Right ventricle myocardium superior (tissue), 1 donor: ENCODE measurements at regions not wholly inside any gene's neighbourhood (a gene's known extent, or its start where the extent isn't known, plus 50 kb on each side); places are given as distances from the start of the nearest gene placed in this dataset.
"Not testable (repeated sequence)": the region's sequence is repeated elsewhere in the genome, so short reads cannot be mapped to it uniquely, and the experiment has no call there.

Source experiments
- ATAC-seq: fragments of 200-7000 bp; cut with Tn5 transposase; one replicate; pipeline ENCODE4 v1.9.1; 2020; ENCODE audit warnings: mild to moderate bottlenecking; ENCODE audit not compliant: poor library complexity
- DNase-seq: peaks from one replicate; pipeline ENCODE4 v3.0.0-alpha.2; 2020
- intact Hi-C: fragments of 100-400 bp; cut with DNase I; formaldehyde crosslinking; loops from one replicate; pipeline ENCODE4 v1.11.2; 2022
- donor health status: DM: no; HTN: yes; CAD: no; lungs with severe emphysema.

DNA sequence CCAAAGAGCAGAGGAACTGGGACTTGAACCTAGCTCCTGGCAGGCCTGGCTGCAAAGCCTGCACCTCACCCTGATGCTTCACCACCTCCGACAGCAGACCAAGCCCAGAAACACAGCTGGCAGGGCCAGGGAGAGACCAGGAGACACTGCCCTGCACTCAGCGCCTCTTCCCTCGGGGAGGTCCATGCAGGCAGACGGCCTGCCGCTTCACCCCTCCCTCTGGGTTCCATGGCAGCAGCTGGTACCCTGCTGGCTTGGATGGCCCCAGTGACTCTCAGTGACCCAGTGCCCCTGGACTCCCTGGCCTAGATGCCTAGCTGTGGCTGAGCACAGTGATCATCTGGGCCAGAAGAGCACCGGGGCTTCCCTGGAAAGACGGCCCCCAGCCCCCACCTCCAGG lies 65.3 kb upstream of the TARDBP start:
- intact Hi-C loops = no loop called here
- DNase-seq (no peak), ATAC-seq (no peak)

DNA sequence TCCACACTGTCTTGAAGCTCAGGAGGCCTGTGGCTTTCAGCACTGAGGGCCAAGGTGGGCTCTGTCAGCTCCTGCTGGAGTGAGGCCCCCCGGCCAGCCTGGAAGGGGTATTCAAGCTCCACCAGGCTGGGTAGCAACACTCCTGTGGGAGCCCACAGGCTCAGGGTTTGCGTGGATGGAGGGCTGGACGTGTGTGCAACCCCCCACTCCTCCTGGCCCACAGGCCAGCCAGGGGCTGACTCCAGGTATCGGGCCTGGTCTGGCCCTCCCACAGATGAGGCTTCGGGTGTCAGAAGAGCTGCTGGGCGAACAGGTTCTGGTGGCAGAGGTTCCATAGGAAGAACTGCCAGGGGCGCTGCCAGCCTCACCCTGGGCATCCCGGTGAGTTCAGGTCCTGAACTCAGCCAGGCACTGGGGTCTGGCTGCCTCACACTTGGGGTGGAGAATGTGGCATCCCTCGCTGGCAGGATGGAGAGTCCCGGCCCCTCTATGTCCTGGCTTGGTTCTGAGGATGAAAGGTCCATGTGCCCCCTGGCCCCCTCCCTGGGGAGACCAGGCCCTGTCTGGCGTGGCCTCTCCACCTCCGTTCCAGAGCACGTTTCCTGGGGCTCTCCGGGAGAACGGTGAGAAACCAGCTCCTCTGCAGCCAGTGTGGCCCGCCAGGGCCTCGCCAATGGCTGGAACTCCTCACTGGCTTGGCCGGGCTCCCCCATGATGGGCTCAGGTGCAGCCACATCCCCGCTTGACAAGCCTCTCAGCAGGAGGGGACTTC lies 64.6 kb upstream of the TARDBP start:
- intact Hi-C loops = no loop called here

DNA sequence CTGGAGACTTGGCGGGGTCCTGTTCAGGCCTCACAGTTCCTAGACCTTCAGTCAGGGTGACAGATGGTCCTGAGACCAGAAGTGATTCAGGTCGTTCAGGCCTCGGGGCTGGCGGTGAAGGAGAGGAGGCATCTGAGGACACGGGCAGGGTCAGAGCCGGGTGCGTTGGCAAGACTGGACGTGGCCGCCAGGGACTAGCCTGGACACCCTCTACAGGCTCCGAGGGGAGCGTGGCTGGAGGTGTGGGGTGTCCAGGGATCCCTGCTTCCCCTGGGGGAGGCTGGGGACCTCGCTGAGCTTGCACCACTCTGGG lies 64.0 kb upstream of the TARDBP start:
- intact Hi-C loops = no loop called here
- DNase-seq = no peak
- ATAC-seq = no peak

More for the DNA sequence above, 64.6 kb upstream of the TARDBP start:
- no peak for DNase-seq
- ATAC-seq = no peak

DNA sequence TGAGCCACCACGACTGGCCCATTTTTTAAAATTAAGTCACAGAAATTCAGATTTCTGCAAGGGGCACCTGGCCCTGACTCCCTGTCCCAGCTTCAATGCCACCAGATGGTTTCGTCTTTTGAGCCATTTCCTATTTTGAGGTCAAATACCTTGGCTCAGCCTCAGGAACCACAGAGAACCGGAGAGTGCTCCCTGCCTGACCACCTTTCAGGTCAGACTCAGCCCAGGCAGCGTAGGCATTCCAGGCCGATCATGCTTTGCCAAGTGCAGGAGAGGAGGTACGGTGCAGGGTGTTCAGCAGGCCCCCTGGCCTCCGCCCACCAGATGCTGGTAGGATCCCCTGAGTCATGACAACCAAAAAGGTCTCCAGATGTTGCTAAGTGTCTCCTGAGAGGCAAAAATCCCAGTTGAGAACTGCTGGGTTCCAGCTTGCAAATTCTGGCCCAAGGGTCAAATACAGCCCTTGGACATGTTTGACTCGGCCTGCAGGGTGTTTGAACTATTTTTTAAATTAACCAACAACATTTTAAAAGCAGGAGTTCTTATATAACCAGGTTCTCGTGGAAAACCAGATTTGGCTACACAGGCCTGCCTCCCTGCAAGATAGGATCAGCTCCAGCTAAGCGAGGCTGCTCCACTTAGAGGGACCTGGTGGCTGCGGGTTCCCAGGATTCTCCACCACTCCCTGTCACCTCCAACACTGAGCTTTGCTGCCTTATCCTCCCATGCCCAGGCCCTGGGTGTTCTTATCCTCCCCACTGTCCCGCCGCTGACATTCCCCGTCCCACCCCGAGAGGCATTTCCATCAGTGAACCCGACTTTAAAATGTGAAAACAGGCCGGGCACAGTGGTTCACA lies 61.9 kb upstream of the TARDBP start:
- intact Hi-C loops = no loop called here
- DNase-seq (no peak), ATAC-seq (peak; percentile 53)

DNA sequence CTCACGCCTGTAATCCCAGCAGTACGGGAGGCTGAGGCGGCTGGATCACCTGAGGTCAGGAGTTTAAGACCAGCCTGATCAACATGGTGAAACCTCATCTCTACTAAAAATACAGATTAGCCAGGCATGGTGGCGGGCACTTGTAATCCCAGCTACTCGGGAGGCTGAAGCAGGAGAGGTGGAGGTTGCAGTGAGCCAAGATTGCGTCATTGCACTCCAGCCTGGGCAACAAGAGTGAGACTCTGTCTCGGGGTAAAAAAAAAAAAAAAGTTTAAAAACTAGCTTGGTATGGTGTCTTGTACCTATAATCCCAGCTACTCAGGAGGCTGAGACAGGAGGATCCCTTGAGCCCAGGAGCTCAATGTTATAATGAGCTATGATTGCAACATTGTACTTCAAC lies 61.2 kb upstream of the TARDBP start:
- intact Hi-C loops, DNase-seq, ATAC-seq: not testable (repeated sequence)

DNA sequence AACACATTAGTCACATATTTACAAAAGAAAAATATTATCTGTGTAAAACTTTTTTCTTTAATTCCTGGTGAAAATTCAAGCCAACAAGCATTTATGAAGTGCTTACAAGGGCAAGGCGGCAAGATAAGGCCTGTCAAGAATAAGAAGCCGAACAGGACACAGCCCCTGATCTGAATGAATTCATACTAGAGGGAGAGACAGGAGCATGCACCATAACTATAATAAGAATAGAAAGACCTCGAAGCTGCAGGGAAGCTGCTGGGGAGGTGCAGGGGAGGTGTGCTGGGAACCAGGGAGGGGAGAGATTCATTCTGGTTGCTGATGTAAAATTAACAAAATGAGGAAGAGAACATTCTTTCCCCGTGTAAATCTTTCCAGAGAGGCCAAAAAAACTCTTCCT lies 60.5 kb upstream of the TARDBP start:
- ATAC-seq (no peak), DNase-seq (no peak)
- intact Hi-C loops = no loop called here

DNA sequence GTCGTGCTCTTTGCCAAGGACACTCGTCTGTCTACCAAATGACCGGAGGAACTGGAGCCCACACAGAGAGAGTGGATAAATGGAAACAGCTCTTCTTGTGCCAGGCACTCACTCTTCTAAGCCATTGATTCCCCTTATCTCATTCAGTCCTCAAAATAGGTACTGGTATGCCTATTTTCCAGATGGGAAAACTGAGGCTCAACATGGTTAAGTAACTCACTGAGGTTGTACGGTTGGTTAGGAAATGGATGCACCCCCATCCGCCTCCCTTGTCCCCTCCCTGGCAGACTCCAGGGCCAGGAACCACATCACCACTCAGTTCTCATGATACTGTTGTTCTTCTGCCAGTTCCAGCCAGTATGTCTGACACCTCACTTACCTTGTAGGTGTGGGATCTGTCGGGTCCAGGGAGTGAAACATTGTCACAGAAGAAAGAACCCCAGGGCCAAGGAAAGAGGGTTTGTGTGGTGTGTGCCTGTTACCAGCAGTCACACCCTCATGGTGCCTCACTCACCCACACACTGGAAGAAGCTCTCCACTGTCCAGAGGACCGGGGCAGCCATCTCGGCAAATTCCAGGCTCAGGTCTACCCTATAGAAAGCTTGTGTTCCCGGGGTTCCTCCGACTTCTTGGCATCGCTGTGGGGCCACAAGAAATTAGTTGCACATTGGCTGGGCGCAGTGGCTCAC lies 58.8 kb upstream of the TARDBP start:
- ATAC-seq = no peak
- intact Hi-C loops = no loop called here
- DNase-seq = no peak

DNA sequence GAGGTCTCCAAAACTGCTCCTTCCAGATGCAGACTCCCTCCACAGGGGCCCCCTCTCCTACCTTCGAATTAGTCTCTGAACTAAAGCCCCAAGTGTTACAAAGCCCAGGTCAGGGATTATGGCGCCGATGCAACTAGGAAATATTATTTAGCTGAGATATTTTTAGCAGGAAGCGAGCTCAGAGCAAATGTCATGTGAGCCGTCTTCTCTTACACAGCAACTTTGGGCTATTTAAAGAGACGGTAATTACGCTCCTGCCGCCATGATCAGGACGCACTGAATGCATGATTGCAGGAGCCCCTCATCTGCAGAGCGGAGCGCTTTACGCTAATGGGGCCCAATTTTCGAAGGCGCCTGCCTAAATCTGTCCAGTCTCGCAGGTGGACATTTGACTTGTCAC lies 55.3 kb upstream of the TARDBP start:
- ATAC-seq (peak; percentile 49), DNase-seq (no peak)
- intact Hi-C loops = no loop called here

DNA sequence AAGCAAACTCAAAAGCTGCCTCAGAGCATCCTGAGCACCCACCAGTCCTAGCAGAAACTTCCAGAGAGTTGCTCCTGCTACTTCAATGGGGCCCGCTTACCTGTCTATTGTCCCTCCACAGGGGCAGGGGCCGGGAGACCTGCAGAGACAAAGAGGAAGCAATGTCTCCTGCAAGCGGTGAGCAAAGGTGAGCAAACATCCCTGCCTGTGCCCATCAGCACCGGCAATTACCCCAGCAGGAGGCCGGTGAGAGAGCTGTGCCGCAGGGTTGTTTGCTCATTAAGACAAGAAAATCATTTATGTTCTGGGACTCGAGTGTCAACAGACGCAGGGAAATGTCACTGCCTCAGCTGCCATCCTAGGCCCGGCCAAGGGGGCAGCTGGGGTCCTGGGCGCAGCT lies 53.8 kb upstream of the TARDBP start:
- intact Hi-C loops = no loop called here
- DNase-seq = no peak
- no peak for ATAC-seq

DNA sequence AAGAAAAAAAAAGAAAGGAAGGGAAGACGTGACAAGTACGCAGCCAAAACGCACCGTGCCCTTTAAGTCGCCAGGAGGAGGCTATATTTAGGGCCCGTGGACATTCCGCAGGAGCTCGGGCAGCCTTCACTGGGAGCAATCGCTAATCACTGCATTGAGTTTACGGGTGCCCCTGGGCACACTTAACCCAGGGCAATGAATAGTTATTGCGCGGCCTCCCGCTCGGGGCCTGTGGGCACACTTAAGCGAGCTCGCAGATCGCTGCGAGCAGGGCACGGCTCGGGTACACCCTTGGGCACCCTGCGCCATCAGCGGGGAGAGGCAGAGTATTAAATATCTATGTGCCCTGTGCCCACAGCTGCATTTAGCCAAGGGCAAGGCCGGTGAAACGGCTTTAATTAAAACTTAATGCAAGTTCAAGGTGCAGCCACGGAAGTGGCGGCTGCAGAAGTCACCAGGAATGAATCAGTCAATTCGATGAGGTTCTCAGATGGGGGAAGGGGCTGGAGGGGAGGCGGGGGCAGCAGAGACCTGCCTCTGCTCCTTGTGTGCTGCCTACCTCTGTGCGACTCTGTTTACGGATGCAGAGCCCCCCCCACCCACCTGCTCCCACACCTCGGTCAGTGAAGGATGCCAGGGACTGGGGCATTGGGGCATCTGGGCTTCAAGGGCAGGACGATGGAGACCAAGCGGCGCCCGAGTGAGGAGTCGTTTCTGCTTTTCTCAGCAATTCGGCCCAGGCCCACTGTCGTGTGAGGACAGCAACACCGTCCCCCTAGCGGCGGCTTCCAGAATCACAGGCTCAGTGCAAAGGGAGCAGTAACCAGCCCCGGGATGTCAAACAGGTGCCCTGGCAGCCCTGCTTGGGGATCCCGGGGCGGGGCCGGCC lies 51.8 kb upstream of the TARDBP start:
- DNase-seq = peak; percentile 91
- ATAC-seq = peak; percentile 82
- intact Hi-C loops = no loop called here

DNA sequence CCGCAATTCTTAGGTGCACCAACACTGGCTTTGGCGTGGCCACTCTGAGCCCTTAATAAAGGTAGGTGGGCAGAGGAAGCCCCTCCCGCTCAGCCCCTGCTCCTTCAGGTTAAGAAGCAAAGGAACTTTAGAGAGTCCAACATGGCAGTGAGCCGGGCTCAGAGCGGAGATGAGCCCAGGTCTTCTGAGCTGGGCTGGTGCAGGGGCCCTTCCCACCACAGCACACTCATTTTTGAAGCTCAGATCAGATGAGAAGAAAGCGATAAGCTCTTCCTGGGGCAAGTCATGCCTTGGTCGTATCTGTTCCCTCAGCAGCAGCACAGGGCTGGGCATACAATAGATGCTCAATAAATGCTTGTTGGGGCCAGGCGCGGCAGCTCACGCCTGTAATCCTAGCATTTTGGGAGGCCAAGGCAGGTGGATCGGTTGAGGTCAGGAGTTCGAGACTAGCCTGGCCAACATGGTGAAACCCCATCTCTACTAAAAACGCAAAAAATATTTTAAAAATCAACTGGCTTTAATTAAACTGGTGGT lies 51.1 kb upstream of the TARDBP start:
- no peak for ATAC-seq
- intact Hi-C loops = no loop called here
- DNase-seq = no peak

DNA sequence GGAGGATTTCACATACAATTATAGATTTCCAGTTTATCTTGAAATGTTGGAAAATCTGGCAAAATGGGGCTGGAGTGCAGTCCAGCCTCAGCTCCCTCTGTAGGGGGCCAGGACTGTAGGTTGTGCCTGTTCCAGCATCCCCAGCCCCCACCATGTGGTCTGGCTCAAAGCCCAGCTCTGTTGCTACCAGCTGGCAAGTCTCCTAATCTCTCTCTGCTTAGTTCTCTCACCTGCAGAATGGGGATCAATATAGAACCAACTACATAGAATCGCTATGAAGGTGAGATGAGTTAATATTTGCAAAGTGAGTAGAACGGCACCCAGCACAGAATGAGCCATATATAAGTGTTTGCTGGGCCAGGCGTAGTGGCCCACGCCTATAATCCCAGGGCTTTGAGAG lies 50.0 kb upstream of the TARDBP start:
- ATAC-seq = no peak
- intact Hi-C loops = no loop called here

More for the DNA sequence above, 50.0 kb upstream of the TARDBP start:
- DNase-seq = no peak
